ENCODE measurements at regions not wholly inside any gene's neighbourhood (a gene's known extent, or its start where the extent isn't known, plus 50 kb on each side); places are given as distances from the start of the nearest gene placed in this dataset.

- TF ChIP-seq CTCF (IDR thresholded peaks at IDR 0.05) (no peak), POLR2A (IDR thresholded peaks at IDR 0.05) (no peak), POLR2AphosphoS5 (IDR thresholded peaks at IDR 0.05) (no peak)
Observed at GRCh38 chr9:135216236-135216635, 128.8 kb downstream of the OLFM1 start.

All from breast epithelium (tissue), 3 donors.